Thyroid gland (tissue), 4 donors: ENCODE measurements at regions not wholly inside any gene's neighbourhood (a gene's known extent, or its start where the extent isn't known, plus 50 kb on each side); places are given as distances from the start of the nearest gene placed in this dataset.

ENCODE experiments used
- POLR2A ChIP-seq, 2 donors: fragments of 450-650 bp; IDR thresholded peaks; one replicate each; pipeline ENCODE4 v1.6.1; 2017; ENCODE audit warnings: antibody characterized with exemption in 2 of 2, mild to moderate bottlenecking in 2 of 2, moderate library complexity in 1 of 2
- TF ChIP-seq, protein P1 (sequence below), 6 experiments: fragments of 200-600 bp in 3 of 6; fragments of 450-650 bp in 3 of 6; sonication (generic) in 3 of 6; IDR thresholded peaks; one replicate each; pipeline ENCODE4 v1.5.1; 2016 to 2019; ENCODE audit warnings: antibody characterized with exemption in 6 of 6, mild to moderate bottlenecking in 2 of 6, inconsistent platforms in 1 of 6, moderate library complexity in 1 of 6

DNA sequence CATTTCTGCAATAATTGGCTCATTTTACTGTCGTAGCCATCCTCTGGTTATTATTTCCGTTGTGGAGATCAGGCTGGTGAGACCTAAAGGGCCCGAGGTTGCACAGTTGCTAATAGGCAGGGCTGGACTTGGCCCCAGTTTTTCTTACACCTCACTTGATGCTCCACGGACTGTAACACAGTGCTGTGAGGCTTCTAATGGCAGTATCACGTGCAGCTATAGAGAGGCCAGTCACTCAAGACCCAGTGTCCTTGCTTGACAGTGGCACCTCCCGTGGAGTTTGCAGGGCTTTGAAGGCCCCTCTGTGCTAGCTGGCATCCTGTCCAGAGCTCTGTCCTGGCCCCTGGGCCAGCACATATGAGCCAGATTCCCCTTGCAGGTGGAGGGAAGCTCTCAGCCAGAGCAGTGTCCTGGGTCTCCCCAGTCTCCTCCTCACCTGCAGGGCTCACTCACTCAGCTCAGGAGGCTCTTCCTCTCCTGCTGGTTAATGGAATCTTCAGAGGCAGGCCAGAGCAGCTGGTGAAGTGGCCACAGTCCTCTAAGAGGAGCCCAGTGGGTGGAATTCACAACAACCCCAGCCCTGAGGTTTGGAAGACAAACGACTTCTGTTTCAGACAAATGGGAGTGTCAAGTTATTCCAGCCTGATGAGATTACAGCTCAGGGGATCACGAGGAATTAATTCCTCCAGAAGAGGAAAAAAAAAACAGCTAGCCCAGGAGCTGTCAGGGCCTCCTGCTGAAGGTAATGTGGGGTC, 114.2 kb upstream of the FAM180A start:
- TF ChIP-seq, protein P1, sequence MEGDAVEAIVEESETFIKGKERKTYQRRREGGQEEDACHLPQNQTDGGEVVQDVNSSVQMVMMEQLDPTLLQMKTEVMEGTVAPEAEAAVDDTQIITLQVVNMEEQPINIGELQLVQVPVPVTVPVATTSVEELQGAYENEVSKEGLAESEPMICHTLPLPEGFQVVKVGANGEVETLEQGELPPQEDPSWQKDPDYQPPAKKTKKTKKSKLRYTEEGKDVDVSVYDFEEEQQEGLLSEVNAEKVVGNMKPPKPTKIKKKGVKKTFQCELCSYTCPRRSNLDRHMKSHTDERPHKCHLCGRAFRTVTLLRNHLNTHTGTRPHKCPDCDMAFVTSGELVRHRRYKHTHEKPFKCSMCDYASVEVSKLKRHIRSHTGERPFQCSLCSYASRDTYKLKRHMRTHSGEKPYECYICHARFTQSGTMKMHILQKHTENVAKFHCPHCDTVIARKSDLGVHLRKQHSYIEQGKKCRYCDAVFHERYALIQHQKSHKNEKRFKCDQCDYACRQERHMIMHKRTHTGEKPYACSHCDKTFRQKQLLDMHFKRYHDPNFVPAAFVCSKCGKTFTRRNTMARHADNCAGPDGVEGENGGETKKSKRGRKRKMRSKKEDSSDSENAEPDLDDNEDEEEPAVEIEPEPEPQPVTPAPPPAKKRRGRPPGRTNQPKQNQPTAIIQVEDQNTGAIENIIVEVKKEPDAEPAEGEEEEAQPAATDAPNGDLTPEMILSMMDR (IDR thresholded peaks at IDR 0.05) = no peak
- no peak for TF ChIP-seq POLR2A (IDR thresholded peaks at IDR 0.05)
